Activated CD4-positive, alpha-beta T cell treated with anti-CD3 and anti-CD28 coated beads for 24 hours (primary cell): ENCODE measurements at regions not wholly inside any gene's neighbourhood (a gene's known extent, or its start where the extent isn't known, plus 50 kb on each side); places are given as distances from the start of the nearest gene placed in this dataset.
"Not testable (repeated sequence)": the region's sequence is repeated elsewhere in the genome, so short reads cannot be mapped to it uniquely, and the experiment has no call there.

Experiments
- DNase-seq, 2 donors: peaks; one replicate each; pipeline ENCODE4 v3.0.0-alpha.2; 2020; ENCODE audit warnings: low read depth in 2 of 2

DNA sequence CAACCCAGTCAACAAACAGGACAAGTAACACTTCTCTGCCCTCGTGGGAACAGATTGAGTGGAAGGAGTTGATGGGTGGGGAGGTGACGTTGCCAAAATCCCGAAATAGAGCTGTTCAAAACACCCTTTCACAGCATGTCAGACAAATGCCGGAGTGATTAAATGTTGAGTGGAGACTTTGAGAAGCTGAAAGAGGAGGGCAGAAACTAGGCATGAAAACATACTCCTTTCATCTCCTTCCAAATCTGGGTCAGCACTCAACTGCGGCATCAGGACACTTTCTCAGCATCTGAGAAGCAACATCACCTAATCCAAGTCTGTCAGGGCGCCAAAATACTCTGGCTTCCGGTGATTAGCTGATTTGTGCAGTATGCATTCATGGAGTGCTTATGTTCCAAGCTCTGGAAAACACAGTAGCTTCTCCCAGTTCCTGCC lies 51.5 kb upstream of the MRI1 start:
- no peak for DNase-seq

- no peak for DNase-seq
Measured at GRCh38 chr19:13707915-13708314, 56.4 kb upstream of the MRI1 start.

GRCh38 chr19:13705928-13706447 lies 58.3 kb upstream of the MRI1 start:
- no peak for DNase-seq

- no peak for DNase-seq
Measured at GRCh38 chr19:13705201-13705600, 59.1 kb upstream of the MRI1 start.

- DNase-seq = no peak
Measured at GRCh38 chr19:13701624-13702023, 62.7 kb upstream of the MRI1 start.

DNA sequence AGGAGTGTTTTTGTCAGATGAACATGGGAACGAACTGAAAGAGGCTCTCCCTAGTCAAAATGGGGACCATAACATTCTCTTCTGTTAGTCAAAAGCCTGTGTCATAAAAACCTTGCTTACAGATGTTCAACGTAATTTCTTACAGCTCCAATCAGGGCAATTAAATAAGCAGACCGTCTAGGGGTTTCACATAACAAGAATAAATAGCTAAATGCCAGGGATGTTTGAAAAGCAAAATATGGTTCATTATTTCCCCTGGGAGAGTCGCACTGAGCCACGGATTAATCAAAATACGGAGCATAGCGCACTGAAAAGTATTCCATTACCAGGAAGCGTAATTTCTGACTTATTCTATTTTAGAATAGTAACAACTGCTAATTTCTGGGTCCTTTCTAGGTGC lies 63.7 kb upstream of the MRI1 start:
- no peak for DNase-seq

GRCh38 chr19:13699786-13700185 lies 64.5 kb upstream of the MRI1 start:
- no peak for DNase-seq

GRCh38 chr19:13696839-13697238 lies 67.5 kb upstream of the MRI1 start:
- no peak for DNase-seq

GRCh38 chr19:13693889-13694288 lies 70.4 kb upstream of the MRI1 start:
- DNase-seq = no peak

DNA sequence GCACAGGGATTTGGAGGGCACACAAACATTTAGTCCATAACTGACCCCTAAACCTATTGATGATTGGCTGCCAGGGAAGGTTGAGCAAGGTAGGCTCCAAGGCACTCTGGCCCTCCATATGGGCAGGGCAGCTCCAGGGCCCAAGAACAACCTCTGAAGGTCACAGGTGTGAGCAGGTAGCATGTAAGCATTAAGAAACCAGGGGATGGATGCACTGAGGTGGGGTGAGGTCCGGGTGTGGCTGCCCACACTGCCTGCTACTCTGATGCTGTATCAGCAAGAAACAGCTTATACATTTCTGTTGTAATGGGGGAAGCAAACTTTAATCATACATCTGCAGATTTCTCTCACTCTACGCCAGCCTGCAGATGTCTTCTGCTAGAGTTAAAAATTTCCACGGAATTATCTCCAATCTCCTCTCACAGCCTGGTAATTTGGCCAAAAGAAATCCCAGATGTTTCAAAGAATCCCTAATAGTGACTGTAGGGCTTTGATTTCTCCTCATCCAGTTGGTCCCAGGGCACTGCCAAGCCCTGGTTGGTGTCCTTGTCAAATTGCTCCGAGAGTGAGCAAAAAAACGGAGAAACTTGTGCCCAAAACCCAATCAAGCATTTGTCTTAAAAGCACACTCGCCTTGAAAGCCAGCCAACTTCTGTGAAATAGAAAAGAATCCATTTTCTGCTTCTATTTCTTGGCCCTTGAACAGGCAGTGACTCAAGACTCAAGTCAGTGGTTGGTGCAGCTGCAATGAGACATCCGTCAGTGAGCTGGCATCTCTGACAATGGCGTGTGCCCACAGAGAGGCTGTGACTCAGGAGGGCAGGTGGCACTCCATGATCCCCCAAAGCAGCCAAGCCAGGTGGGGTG lies 72.5 kb upstream of the MRI1 start:
- DNase-seq = no peak

DNA sequence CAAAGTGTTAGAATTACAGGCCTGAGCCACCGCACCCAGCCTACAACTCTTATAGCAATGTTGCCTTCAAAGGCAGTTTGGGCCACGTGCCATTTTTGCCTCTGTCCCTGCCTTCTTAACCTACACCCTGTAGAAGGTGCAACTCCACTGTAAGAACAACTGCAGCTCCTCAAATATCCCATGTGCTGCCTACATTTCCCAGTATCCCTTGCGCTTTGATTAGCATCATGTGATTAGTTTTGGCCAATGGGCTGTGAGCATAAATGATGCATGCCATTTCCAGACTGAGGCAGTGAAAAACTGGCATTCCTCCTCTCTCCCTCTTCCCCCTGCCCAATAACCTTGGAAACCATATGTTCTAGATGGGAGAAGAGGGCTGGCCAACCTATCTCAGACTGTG lies 75.2 kb upstream of the MRI1 start:
- no peak for DNase-seq

GRCh38 chr19:13684021-13684420 lies 80.3 kb upstream of the MRI1 start:
- no peak for DNase-seq

GRCh38 chr19:13681509-13681908 lies 82.8 kb upstream of the MRI1 start:
- DNase-seq = no peak

- DNase-seq = not testable (repeated sequence)
Measured at GRCh38 chr19:13680708-13681360, 83.5 kb upstream of the MRI1 start.

DNA sequence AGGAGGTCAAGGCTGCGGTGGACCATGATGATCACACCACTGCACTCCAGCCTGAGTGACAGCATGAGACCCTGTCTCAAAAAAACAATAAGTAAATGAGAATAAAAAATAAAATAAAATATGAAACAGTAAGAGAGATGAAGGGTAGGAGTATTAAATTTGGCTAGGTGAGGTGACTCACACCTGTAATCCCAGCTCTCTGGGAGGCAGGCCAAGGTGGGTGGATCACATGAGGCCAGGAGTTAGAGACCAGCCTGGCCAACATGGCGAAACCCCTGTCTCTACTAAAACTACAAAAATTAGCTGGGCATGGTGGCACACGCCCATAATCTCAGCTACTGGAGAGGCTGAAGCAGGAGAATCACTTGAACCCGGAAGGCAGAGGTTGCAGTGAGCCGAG lies 87.4 kb upstream of the MRI1 start:
- DNase-seq = not testable (repeated sequence)

DNA sequence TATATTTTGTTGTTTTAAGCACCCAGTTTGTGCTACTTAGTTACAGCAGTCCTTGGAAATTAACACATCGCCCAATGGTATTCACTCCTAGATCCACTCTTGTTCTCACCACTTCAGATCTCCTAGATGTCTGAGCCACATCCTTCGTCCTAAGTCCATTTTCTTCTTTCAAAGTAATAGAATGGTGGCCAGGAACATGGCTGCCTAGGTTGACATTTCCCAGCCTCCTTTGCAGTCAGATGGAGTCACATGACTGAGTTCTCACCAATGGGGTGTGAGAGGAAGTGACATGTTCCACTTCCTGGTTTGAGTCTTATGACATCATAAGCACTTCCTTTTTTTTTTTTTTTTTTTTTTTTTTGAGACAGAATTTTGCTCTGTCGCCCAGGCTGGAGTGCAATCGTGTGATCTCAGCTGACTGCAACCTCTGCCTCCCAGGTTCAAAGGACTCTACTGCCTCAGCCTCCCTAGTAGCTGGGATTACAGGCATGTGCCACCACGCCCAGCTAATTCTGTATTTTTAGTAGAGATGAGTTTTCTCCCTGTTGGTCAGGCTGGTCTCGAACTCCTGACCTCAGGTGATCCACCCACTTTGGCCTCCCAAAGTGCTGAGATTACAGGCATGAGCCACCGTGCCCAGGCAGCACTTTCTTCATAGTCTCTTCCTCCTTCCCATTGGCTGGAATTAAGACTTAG lies 91.7 kb upstream of the MRI1 start:
- DNase-seq = peak in 1 of 2 donors; percentile 7

GRCh38 chr19:13670846-13671245 lies 93.5 kb upstream of the MRI1 start:
- no peak for DNase-seq

DNA sequence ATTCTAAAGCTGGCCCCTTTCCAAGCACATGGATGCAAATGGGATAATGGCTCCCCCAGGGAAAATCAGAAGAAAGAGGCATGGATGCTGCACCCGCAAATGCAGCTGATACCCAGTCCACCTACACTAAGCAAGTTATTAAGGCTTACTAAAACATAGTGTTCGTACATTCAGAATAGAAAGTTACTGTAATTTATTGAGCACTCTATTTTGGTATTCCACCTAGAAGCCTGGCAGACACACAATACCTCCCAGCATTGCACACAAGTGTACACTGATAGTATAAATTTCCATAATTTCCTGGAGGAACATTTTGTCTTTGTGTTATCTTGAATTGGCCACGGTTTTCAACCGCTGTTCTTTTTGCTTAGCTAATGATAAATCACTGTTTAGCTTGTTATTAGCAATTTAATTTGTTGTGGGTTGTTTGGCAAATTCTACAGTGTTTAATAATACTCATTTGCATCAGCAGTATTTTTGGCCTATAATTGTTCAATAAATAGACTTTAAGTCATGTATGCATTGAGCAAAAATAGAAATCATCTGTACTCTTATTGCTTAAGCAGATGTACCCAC lies 94.5 kb upstream of the MRI1 start:
- DNase-seq = no peak

GRCh38 chr19:13668964-13669363 lies 95.4 kb upstream of the MRI1 start:
- no peak for DNase-seq

DNA sequence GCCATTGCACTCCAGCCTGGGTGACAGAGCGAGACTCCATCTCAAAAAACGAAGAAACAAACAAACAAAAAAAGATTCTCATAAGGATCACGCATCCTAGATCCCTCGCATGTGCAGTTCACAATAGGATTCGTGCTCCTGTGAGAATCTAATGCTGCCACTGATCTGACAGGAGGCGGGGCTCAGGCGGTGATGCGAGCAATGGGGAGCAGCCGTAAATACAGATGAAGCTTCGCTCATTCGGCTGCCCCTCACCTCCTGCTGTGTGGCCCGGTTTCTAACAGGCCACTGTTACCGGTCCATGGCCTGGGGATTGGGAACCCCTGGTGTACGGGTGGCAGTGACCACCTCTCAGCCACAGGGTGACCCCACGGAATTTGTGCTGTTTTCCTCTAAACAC lies 98.2 kb upstream of the MRI1 start:
- no peak for DNase-seq

GRCh38 chr19:13665125-13665905 lies 99.0 kb upstream of the MRI1 start:
- DNase-seq = no peak
